ENCODE measurements at regions not wholly inside any gene's neighbourhood (a gene's known extent, or its start where the extent isn't known, plus 50 kb on each side); places are given as distances from the start of the nearest gene placed in this dataset.

DNA sequence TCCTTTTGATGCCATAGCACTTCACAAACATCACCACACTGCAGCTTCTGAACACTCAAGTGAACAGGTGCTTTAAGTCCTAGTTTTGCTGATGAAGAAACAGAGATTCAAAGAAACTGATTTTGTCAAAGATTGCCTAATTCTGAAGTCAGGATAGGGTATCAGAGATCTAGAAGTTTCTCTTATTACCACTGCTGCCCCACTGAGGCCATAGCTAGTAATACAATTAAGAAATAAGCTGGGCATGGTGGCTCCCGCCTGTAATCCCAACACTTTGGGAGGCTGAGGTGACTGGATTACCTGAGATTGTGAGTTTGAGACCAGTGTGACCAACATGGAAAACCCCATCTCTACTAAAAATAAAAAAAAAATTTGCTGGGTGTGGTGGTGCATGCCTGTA, 458.3 kb upstream of the SEL1L start:
- no peaks in the 10 kb centered on the region for H3K36me3 ChIP-seq
- no peak overlapping the region for H3K4me3 ChIP-seq
- TF ChIP-seq POLR2A (IDR thresholded peaks at IDR 0.05) = no peak
- TF ChIP-seq POLR2AphosphoS5 (IDR thresholded peaks at IDR 0.05) = no peak
- TF ChIP-seq, protein P1, sequence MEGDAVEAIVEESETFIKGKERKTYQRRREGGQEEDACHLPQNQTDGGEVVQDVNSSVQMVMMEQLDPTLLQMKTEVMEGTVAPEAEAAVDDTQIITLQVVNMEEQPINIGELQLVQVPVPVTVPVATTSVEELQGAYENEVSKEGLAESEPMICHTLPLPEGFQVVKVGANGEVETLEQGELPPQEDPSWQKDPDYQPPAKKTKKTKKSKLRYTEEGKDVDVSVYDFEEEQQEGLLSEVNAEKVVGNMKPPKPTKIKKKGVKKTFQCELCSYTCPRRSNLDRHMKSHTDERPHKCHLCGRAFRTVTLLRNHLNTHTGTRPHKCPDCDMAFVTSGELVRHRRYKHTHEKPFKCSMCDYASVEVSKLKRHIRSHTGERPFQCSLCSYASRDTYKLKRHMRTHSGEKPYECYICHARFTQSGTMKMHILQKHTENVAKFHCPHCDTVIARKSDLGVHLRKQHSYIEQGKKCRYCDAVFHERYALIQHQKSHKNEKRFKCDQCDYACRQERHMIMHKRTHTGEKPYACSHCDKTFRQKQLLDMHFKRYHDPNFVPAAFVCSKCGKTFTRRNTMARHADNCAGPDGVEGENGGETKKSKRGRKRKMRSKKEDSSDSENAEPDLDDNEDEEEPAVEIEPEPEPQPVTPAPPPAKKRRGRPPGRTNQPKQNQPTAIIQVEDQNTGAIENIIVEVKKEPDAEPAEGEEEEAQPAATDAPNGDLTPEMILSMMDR (IDR thresholded peaks at IDR 0.05) = no peak
- H3K27ac ChIP-seq = no peak overlapping the region
- no peaks in the 10 kb centered on the region for H3K4me1 ChIP-seq (replicated peaks)
- 91% methylated on average over 1 of the region's 1 CpG for WGBS
- intact Hi-C loops (cut with DNase I) = no loop called here
- no peaks in the 10 kb centered on the region for H3K9me3 ChIP-seq
- DNase-seq (ENCODE audit: low spot score) = no peak
- H3K27me3 ChIP-seq (replicated peaks; ENCODE audit: insufficient read depth) = no peaks in the 10 kb centered on the region

DNA sequence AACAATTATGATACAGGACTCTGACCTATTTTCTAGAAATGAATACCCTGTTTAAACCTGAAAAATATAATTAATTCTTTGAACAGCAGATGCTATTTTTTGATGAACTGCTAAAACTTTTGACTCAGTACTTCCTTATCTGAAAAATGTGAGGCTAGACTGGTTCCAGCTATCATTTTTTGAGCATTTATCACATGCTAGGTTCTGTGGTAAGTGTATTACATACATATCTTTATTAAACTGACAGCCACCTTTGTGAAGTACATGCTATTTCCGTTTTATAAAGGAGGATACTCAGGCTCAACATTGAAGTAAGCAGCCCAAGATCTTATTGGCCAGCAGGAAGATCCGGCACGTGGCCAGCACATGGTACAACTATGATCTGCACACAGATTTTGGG, 459.8 kb upstream of the SEL1L start:
- H3K4me1 ChIP-seq (replicated peaks) = no peaks in the 10 kb centered on the region
- H3K27ac ChIP-seq = no peak overlapping the region
- TF ChIP-seq POLR2AphosphoS5 (IDR thresholded peaks at IDR 0.05) = no peak
- TF ChIP-seq POLR2A (IDR thresholded peaks at IDR 0.05) = no peak
- TF ChIP-seq, protein P1 (IDR thresholded peaks at IDR 0.05) = no peak
- H3K36me3 ChIP-seq = no peaks in the 10 kb centered on the region
- WGBS = 76% methylated on average over 3 of the region's 3 CpGs
- no peak overlapping the region for H3K4me3 ChIP-seq
- intact Hi-C loops (cut with DNase I) = no loop called here
- no peaks in the 10 kb centered on the region for H3K9me3 ChIP-seq
- DNase-seq (ENCODE audit: low spot score) = no peak
- no peaks in the 10 kb centered on the region for H3K27me3 ChIP-seq (replicated peaks; ENCODE audit: insufficient read depth)

DNA sequence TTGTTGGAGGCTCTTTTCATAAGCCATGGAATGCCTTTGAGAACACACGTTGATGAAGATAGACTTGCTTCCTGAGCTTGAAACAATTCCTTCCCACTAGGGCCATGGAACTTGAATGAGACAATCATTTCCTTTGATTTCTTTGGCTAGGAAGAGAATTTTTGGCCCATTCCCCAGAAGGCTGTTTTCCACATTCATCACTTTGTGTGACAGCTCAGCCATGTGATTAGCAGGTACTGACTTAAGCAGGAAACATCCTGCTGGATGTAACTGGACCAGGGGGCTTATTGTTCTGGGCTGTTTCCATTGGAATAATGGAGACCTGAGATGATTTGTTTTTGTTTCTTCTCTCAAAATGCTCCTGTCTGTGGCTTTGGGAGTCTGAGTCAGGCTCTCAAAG, 469.8 kb upstream of the SEL1L start:
- no peaks in the 10 kb centered on the region for H3K9me3 ChIP-seq
- no peak for TF ChIP-seq POLR2AphosphoS5 (IDR thresholded peaks at IDR 0.05)
- no peak for TF ChIP-seq POLR2A (IDR thresholded peaks at IDR 0.05)
- TF ChIP-seq, protein P1 (IDR thresholded peaks at IDR 0.05) = no peak
- no peaks in the 10 kb centered on the region for H3K36me3 ChIP-seq
- DNase-seq (ENCODE audit: low spot score) = no peak
- no peaks in the 10 kb centered on the region for H3K4me1 ChIP-seq (replicated peaks)
- intact Hi-C loops (cut with DNase I) = no loop called here
- no peak overlapping the region for H3K27ac ChIP-seq
- WGBS = 32% methylated on average over 1 of the region's 1 CpG
- H3K4me3 ChIP-seq = no peak overlapping the region
- no peaks in the 10 kb centered on the region for H3K27me3 ChIP-seq (replicated peaks; ENCODE audit: insufficient read depth)

DNA sequence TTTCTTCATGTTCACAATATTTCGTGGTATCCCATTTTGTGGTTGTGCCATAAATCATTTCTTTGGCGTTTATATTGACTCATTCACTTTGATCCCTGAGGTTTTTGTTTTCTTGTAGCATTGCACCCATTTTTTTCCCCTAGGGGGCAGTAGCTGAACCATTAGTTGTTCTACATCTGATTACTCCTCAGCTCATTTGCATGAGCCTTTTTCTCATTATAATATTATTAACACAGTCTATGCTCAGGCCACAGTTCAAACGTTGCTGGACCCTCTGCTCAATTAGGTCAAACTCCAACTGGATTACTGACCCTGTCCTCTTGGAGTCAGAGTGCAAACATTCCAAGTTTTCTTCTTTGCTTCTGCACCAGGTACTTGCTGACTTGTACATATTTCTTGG, 475.4 kb upstream of the SEL1L start:
- DNase-seq (ENCODE audit: low spot score) = no peak
- H3K4me1 ChIP-seq (replicated peaks) = no peaks in the 10 kb centered on the region
- no peak overlapping the region for H3K4me3 ChIP-seq
- no peak overlapping the region for H3K27ac ChIP-seq
- intact Hi-C loops (cut with DNase I) = no loop called here
- WGBS = 32% methylated on average over 3 of the region's 3 CpGs
- no peaks in the 10 kb centered on the region for H3K27me3 ChIP-seq (replicated peaks; ENCODE audit: insufficient read depth)
- TF ChIP-seq POLR2A (IDR thresholded peaks at IDR 0.05) (no peak), POLR2AphosphoS5 (IDR thresholded peaks at IDR 0.05) (no peak)
- TF ChIP-seq, protein P1 (IDR thresholded peaks at IDR 0.05) = peak in 1 of 4 experiments; percentile 16
- no peaks in the 10 kb centered on the region for H3K9me3 ChIP-seq
- H3K36me3 ChIP-seq = no peaks in the 10 kb centered on the region

DNA sequence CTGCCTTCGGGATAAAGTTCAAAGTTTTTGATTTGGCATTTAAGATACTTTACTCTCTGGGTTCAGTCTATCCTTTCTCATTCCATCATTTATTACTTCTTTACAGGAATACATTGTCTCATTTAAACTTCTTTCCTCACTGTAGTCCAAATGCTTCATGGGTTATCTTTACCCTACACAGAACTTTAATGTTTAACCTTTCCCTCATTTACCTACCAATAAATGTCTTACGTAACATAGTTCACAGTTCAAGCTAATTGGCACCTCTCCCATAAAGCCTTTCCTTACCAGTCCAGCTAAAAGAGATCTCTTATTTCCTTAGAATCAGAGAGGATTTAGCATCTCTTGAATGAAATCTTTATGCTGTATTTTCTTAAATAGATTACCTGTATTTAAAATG, 476.3 kb upstream of the SEL1L start:
- Histone ChIP-seq H3K4me3 (no peak overlapping the region), H3K27me3 (replicated peaks; ENCODE audit: insufficient read depth) (no peaks in the 10 kb centered on the region), H3K36me3 (no peaks in the 10 kb centered on the region), H3K27ac (no peak overlapping the region), H3K4me1 (replicated peaks) (no peaks in the 10 kb centered on the region), H3K9me3 (no peaks in the 10 kb centered on the region)
- no peak for DNase-seq (ENCODE audit: low spot score)
- TF ChIP-seq, protein P1 (IDR thresholded peaks at IDR 0.05) = no peak
- TF ChIP-seq POLR2A (IDR thresholded peaks at IDR 0.05) (no peak), POLR2AphosphoS5 (IDR thresholded peaks at IDR 0.05) (no peak)
- WGBS = 61% methylated on average over 2 of the region's 2 CpGs
- intact Hi-C loops (cut with DNase I) = no loop called here

All from prostate gland (tissue), 2 donors.